NCI-H526 treated with DMSO at 0.1 percent for 48 hours (cell line): ENCODE measurements at regions not wholly inside any gene's neighbourhood (a gene's known extent, or its start where the extent isn't known, plus 50 kb on each side); places are given as distances from the start of the nearest gene placed in this dataset.

ENCODE experiments used
- DNase-seq: peaks from one replicate; lab custom pipeline; 2025; lab: John Stamatoyannopoulos, UW

- DNase-seq, result no peak
These were observed 79.7 kb upstream of the ELOVL6 start for GRCh38 chr4:110278127-110278526.

DNA sequence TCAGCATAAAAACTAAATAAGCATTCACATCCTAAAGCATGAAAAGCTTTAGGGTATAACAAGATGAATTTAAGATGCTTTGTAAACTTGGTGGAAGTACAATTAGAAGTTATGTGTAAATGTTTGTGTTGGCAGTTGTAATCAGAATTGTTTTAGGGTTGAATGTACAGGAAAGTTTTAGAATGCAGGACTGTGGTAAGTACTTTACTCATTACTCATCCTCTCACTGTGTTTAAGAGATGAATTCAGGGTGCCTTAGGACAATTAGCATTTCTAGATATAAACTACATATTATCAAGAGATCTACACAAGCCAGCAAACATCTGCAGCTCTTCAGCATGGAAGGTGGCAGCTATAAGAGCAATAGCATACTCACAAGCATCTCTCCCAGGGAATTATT lies 77.5 kb upstream of the ELOVL6 start:
- no peak for DNase-seq

GRCh38 chr4:110271986-110272385 lies 73.6 kb upstream of the ELOVL6 start:
- DNase-seq, result no peak

DNA sequence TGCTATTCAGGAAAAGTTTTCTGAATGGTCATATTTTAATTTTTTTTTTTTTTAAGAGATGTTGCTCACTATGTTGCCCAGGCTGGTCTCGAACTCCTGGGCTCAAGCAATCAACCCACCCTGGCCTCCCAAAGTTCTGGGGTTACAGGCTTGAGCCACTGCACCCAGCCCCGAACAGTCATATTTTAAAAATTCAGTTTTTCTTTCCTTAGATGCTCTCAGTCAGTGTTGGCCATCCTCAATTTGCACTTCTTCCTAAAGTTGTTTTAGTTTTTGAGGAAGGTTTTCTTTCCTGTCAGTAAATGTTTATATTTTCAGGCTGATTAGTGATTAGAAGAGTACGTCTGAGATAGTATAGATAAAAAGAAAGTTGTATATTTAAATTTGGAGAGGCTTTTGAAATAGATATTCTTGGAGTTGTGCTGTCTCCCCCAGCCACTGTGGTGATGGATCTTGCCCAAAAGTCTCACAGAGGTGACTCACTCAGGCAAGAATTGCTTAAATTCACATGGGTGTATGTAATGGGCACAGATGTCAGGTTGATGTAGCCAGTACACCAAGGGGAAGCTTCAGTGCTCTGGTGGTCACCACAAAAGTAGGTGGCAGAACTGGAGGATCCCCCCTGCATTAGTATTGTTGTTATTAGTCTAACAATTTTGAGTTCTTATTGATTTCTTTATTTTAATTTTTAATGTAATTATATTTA lies 72.2 kb upstream of the ELOVL6 start:
- no peak for DNase-seq

GRCh38 chr4:110268790-110269189 lies 70.4 kb upstream of the ELOVL6 start:
- DNase-seq, result no peak

- no peak for DNase-seq
These were observed 69.9 kb upstream of the ELOVL6 start for GRCh38 chr4:110268352-110268751.

- no peak for DNase-seq
These were observed 67.7 kb upstream of the ELOVL6 start for GRCh38 chr4:110266136-110266535.

DNA sequence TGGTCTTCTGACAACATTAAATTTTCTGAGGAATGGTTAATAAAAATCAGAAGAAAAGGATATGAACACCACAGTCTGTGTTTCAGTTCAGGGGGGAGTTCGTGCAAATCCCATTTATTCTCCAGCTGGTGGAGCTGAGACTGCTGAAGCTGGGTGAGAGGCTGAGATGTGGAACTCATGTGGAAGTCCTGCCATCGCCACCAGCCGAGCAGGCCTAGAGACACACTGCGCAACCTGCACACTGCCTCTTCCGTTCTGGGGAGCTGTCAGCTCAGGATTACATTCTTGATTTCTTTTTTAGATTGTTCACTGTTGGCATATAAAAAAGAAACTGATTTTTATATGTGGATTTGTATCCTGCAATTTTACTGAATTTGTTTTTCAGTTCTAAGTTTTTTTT lies 66.6 kb upstream of the ELOVL6 start:
- no peak for DNase-seq

DNA sequence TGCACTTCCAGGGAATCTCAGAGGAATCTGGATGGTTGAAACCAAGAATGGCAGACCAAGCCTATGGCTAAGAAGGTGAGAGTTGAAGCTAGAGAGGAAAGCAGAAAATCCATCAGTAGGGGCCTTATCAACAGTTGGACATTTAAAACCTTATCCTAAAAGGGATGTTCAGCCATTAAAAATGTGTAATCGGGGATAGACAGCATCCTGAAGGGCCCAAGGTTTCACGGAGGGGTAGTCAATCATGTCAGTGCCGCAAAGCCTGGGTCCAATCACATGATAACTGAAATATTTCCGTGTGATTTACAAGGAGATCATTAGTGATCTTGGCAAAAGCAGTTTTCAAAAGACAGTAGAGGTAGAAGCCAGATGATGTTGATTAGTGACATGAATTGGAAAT lies 61.9 kb upstream of the ELOVL6 start:
- DNase-seq, result no peak

- no peak for DNase-seq
These were observed 51.6 kb upstream of the ELOVL6 start for GRCh38 chr4:110250023-110250387.

- DNase-seq, result no peak
These were observed 50.4 kb upstream of the ELOVL6 start for GRCh38 chr4:110248831-110249253.
